WERI-Rb-1 (cell line): ENCODE measurements at regions not wholly inside any gene's neighbourhood (a gene's known extent, or its start where the extent isn't known, plus 50 kb on each side); places are given as distances from the start of the nearest gene placed in this dataset.

Source experiments
- DNase-seq: peaks from one replicate; pipeline ENCODE4 v3.0.0-alpha.2; 2020
- H3K27ac ChIP-seq: fragments of 250-450 bp; sonication (Bioruptor Pico); 2 replicates; pipeline ENCODE4 v1.5.1; 2020; ENCODE audit warnings: mild to moderate bottlenecking, moderate library complexity
- H3K27me3 ChIP-seq: fragments of 250-450 bp; sonication (Bioruptor Pico); 2 replicates; pipeline ENCODE4 v1.5.1; 2021; ENCODE audit warnings: mild to moderate bottlenecking, low read depth, moderate library complexity; ENCODE audit not compliant: insufficient read depth, severe bottlenecking
- H3K36me3 ChIP-seq: fragments of 250-450 bp; sonication (Bioruptor Pico); 2 replicates; pipeline ENCODE4 v1.5.1; 2020; ENCODE audit warnings: mild to moderate bottlenecking, moderate library complexity
- H3K4me3 ChIP-seq: 2 replicates; pipeline ENCODE4 v1.5.1; 2011; ENCODE audit warnings: low read depth, mild to moderate bottlenecking, control low read depth, low read length
- H3K9me3 ChIP-seq: fragments of 250-450 bp; sonication (Bioruptor Pico); 2 replicates; pipeline ENCODE4 v1.5.1; 2021; ENCODE audit warnings: mild to moderate bottlenecking, moderate library complexity; ENCODE audit not compliant: severe bottlenecking
- TF ChIP-seq, protein P1 (sequence below): IDR thresholded peaks from 2 replicates; pipeline ENCODE4 v1.5.1; 2011; ENCODE audit warnings: low read depth, mild to moderate bottlenecking, control low read depth, inconsistent platforms, low read length

DNA sequence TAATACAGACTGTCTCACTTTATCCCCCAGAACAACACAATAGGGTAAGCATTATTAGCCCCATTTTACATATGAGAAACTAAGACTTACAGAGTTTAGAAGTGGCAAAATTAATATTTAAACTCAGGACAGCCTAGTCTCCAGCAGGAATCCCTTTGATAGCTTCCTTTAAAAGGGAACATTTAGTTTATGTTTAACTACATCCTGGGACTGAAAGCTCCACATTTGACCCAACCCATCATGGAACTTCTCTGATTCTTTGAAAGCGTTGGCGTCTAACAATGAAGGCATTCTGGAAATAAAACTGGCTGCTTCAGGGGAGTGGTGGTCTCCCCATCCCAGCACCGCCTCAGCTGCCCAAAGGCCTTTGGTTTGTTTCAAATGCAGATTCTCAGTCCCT, 250.6 kb upstream of the NFIA start:
- Histone ChIP-seq H3K27me3 (no peaks in the 10 kb centered on the region), H3K36me3 (no peaks in the 10 kb centered on the region), H3K9me3 (no peaks in the 10 kb centered on the region), H3K4me3 (no peak overlapping the region), H3K27ac (no peak overlapping the region)
- no peak for DNase-seq
- TF ChIP-seq, protein P1, sequence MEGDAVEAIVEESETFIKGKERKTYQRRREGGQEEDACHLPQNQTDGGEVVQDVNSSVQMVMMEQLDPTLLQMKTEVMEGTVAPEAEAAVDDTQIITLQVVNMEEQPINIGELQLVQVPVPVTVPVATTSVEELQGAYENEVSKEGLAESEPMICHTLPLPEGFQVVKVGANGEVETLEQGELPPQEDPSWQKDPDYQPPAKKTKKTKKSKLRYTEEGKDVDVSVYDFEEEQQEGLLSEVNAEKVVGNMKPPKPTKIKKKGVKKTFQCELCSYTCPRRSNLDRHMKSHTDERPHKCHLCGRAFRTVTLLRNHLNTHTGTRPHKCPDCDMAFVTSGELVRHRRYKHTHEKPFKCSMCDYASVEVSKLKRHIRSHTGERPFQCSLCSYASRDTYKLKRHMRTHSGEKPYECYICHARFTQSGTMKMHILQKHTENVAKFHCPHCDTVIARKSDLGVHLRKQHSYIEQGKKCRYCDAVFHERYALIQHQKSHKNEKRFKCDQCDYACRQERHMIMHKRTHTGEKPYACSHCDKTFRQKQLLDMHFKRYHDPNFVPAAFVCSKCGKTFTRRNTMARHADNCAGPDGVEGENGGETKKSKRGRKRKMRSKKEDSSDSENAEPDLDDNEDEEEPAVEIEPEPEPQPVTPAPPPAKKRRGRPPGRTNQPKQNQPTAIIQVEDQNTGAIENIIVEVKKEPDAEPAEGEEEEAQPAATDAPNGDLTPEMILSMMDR, result no peak

DNA sequence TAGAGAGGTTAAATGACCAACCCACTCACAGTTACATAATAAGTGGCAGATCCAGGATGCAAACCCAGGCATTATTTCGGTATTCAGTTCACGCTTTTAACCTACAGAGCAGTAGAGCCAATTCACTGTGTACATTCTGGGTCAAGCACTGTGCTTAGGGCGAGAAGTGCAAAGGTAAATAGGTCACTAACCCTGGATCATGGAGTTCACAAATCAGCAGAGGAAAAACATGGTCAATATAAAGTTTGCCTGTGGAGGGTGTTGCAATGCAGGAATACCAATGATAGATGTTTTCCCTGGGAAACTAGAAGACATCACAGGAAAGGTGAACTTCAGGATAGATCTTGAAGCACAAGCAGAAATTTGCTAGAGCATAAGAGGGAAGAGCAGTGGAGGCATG, 253.4 kb upstream of the NFIA start:
- Histone ChIP-seq H3K36me3 (no peaks in the 10 kb centered on the region), H3K4me3 (no peak overlapping the region), H3K27me3 (no peaks in the 10 kb centered on the region), H3K9me3 (no peaks in the 10 kb centered on the region), H3K27ac (no peak overlapping the region)
- TF ChIP-seq, protein P1, result no peak
- no peak for DNase-seq

DNA sequence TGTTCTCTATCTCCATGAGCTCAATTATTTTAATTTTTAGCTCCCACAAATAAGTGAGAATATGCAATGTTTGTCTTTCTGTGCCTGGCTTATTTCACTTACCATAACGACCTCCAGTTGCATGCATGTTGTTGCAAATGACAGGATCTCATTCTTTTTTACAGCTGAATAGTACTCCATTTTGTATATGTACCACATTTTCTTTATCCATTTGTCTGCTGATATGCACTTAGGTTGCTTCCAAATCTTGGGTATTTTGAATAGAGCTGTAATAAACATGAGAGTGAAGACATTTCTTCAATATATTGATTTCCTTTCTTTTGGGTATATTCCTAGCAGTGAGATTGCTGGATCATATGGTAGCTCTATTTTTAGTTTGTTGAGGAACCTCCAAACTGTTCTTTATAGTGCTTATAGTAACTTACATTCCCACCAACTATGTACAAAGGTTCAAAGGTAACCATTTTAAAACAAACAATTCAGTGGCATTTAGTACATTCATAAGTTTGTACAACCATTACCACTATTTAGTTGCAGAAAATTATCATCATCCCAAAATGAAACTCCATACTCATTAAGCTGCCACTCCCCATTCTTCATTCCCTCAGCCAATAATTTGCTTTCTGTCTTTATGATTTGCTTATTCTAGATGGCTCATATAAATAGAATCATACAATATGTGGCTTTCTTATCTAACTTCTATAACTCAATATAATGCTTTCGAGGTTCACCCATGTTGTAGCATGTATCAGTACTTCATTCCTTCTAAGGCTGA, 255.9 kb upstream of the NFIA start:
- Histone ChIP-seq H3K9me3 (no peaks in the 10 kb centered on the region), H3K36me3 (no peaks in the 10 kb centered on the region), H3K27ac (no peak overlapping the region), H3K27me3 (no peaks in the 10 kb centered on the region), H3K4me3 (no peak overlapping the region)
- no peak for DNase-seq
- TF ChIP-seq, protein P1, result no peak

DNA sequence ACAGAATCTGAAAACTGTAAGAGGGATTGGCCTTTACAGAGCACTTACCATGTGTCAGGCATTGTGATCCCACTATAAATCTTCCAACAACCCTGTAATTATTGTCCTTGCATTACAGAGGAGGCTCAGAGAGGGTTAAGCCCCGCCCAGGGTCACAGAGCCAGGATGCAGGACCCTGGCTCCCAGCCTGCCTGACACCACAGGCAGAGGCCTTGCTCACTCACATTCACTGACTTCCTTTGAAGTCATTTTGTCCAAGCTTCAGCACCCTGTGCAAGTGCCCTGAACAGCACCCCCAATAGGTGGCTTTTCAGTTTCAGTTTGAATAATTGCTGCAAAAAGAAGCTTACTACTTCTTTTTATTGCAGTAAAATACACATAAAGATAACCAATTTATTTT, 256.8 kb upstream of the NFIA start:
- no peaks in the 10 kb centered on the region for H3K36me3 ChIP-seq
- H3K27ac ChIP-seq, result no peak overlapping the region
- TF ChIP-seq, protein P1, result peak; percentile 14; the same call in 1 of the 2 replicates
- no peaks in the 10 kb centered on the region for H3K9me3 ChIP-seq
- H3K27me3 ChIP-seq, result no peaks in the 10 kb centered on the region
- H3K4me3 ChIP-seq, result no peak overlapping the region
- peak; percentile 67 for DNase-seq

DNA sequence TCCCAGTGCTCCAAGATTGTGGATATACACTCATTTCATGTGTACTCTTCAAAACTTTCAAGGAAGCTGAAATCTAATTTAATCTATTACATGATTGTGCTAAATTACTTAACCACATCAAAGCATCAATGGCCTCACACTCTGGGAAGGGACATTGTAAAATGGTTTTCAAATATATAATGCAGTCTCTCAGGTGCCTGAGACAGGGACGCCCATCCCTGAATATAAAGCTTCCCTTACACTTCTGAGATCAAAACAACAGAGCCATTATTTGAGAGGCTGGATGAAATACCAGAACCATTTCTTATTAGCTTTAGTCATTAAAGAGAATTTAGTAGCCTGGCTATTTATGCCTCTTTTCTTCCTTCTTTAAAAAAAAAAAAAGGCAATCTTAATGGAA, 259.2 kb upstream of the NFIA start:
- Histone ChIP-seq H3K9me3 (no peaks in the 10 kb centered on the region), H3K27ac (no peak overlapping the region), H3K27me3 (no peaks in the 10 kb centered on the region), H3K36me3 (no peaks in the 10 kb centered on the region), H3K4me3 (no peak overlapping the region)
- no peak for DNase-seq
- TF ChIP-seq, protein P1, result no peak

DNA sequence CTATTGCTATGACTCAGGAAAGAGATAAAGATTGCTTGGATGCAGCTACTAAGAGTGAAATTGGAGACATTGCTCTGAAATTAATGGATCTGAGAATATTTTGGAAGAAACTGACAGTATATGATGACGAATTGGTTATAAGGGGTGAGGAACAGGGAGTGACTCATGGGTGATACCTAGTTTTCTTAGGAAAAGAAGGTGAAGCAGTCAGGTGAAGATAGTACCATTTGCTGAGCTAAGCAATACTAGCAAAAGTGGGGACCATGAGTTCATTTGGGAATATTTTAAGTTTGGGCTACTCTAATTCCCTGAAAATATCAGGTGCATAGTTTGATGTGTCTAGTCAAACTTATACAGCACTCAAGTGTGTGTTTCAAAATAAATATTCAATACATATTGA, 260.1 kb upstream of the NFIA start:
- Histone ChIP-seq H3K27ac (no peak overlapping the region), H3K4me3 (no peak overlapping the region), H3K27me3 (no peaks in the 10 kb centered on the region), H3K36me3 (no peaks in the 10 kb centered on the region), H3K9me3 (no peaks in the 10 kb centered on the region)
- TF ChIP-seq, protein P1, result no peak
- DNase-seq, result no peak
